ENCODE measurements at regions not wholly inside any gene's neighbourhood (a gene's known extent, or its start where the extent isn't known, plus 50 kb on each side); places are given as distances from the start of the nearest gene placed in this dataset.

DNA sequence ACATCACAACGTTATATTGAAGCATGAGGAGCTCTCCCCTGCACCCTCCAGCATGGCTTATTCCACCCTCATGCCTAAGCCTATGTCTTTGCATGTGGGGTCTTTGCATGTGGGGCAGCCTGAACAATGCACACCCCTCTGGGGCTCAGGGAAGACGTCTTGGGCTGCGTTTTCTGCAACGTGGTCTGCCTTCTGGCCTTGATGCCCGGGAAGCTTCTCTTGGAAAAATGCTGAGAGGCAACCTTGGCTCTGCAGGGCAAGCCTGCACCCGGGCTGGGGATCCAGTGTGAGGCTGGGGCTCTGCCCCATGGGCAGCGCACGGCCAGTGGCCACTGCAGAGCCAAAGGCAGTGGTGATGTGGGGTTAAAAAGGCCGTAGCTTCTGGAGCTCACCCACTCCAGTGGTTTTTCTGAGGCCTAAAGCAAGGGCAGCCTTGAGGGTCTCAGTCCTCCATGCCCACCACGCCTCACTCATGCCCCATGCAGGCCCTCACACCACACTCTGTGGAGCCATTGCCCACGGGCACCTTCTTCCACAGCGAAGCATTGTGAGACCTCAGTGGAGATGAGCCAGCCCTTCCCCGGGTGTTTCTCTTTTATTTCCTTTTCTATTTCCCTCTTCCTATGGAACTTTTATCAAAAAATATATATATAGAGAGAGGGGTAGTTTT, 112.2 kb downstream of the MRPL36 start:
- no peaks in the 10 kb centered on the region for H3K27me3 ChIP-seq (ENCODE audit: control insufficient read depth in 1 of 2, insufficient read depth in 2 of 2, low read length in 1 of 2)
- no peak for ATAC-seq (ENCODE audit: low FRiP score)
- H3K36me3 ChIP-seq (ENCODE audit: control insufficient read depth in 1 of 2, insufficient read depth in 2 of 2, low read length in 1 of 2), result no peaks in the 10 kb centered on the region
- DNase-seq, result no peak
- H3K27ac ChIP-seq (ENCODE audit: low read depth in 1 of 2, low read length in 2 of 2), result no peak overlapping the region
- H3K4me3 ChIP-seq (ENCODE audit: low read length in 2 of 2), result no peak overlapping the region
- intact Hi-C loops (cut with DNase I), result no loop called here
- peaks cover 2% of the 10 kb centered on the region for H3K9me3 ChIP-seq (ENCODE audit: control insufficient read depth, low read length)
- 77 to 82% methylated on average over 13 of the region's 13 CpGs for WGBS, 2 donors
- H3K4me1 ChIP-seq (ENCODE audit: control insufficient read depth in 1 of 2, insufficient read depth in 2 of 2, low read length in 2 of 2), result no peaks in the 10 kb centered on the region

- DNase-seq (no peak), ATAC-seq (ENCODE audit: low FRiP score) (no peak)
Observed at GRCh38 chr5:1686016-1686802, 113.4 kb downstream of the MRPL36 start.

DNA sequence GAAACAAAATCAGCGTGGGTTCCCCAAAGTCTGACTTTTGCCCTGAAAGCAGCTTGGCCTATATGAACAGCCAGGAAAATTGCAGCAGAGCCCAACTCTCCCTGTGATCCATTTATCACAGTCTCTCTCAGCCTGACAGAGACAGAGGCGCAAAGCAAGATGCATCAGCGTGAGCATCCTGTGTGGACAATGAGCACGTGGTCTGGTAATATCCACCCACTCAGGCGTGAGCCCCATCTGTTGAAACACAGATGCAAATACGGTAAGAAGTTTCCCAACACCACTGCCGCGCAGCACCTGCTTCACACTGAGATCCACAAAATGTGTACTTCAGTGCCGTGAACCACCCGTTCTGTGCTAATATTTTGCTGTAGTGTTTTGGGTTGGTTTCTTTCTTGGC, 114.6 kb downstream of the MRPL36 start:
- 65 to 71% methylated on average over 10 of the region's 10 CpGs for WGBS, 2 donors
- H3K27ac ChIP-seq (ENCODE audit: low read depth in 1 of 2, low read length in 2 of 2), result no peak overlapping the region
- no peaks in the 10 kb centered on the region for H3K4me1 ChIP-seq (ENCODE audit: control insufficient read depth in 1 of 2, insufficient read depth in 2 of 2, low read length in 2 of 2)
- no peak for ATAC-seq (ENCODE audit: low FRiP score)
- H3K9me3 ChIP-seq (ENCODE audit: control insufficient read depth, low read length), result peaks cover 4% of the 10 kb centered on the region
- no peak overlapping the region for H3K4me3 ChIP-seq (ENCODE audit: low read length in 2 of 2)
- no peaks in the 10 kb centered on the region for H3K27me3 ChIP-seq (ENCODE audit: control insufficient read depth in 1 of 2, insufficient read depth in 2 of 2, low read length in 1 of 2)
- no peak for DNase-seq
- H3K36me3 ChIP-seq (ENCODE audit: control insufficient read depth in 1 of 2, insufficient read depth in 2 of 2, low read length in 1 of 2), result no peaks in the 10 kb centered on the region
- intact Hi-C loops (cut with DNase I), result no loop called here

More at GRCh38 chr5:1686016-1686802, 113.4 kb downstream of the MRPL36 start:
- Histone ChIP-seq H3K27ac (ENCODE audit: low read depth in 1 of 2, low read length in 2 of 2) (no peak overlapping the region), H3K9me3 (ENCODE audit: control insufficient read depth, low read length) (peaks cover 2% of the 10 kb centered on the region), H3K4me3 (ENCODE audit: low read length in 2 of 2) (no peak overlapping the region), H3K4me1 (ENCODE audit: control insufficient read depth in 1 of 2, insufficient read depth in 2 of 2, low read length in 2 of 2) (no peaks in the 10 kb centered on the region), H3K27me3 (ENCODE audit: control insufficient read depth in 1 of 2, insufficient read depth in 2 of 2, low read length in 1 of 2) (no peaks in the 10 kb centered on the region), H3K36me3 (ENCODE audit: control insufficient read depth in 1 of 2, insufficient read depth in 2 of 2, low read length in 1 of 2) (no peaks in the 10 kb centered on the region)
- 63 to 67% methylated on average over 18 of the region's 18 CpGs for WGBS, 2 donors
- intact Hi-C loops (cut with DNase I), result no loop called here

GRCh38 chr5:1681955-1682354, 117.7 kb downstream of the MRPL36 start:
- 50 to 55% methylated on average over 7 of the region's 7 CpGs for WGBS, 2 donors
- intact Hi-C loops (cut with DNase I), result no loop called here

GRCh38 chr5:1673042-1673677, 126.5 kb downstream of the MRPL36 start:
- Histone ChIP-seq H3K4me3 (ENCODE audit: low read length in 2 of 2) (no peak overlapping the region), H3K9me3 (ENCODE audit: control insufficient read depth, low read length) (peaks cover 7% of the 10 kb centered on the region), H3K27me3 (ENCODE audit: control insufficient read depth in 1 of 2, insufficient read depth in 2 of 2, low read length in 1 of 2) (no peaks in the 10 kb centered on the region), H3K27ac (ENCODE audit: low read depth in 1 of 2, low read length in 2 of 2) (no peak overlapping the region), H3K36me3 (ENCODE audit: control insufficient read depth in 1 of 2, insufficient read depth in 2 of 2, low read length in 1 of 2) (no peaks in the 10 kb centered on the region), H3K4me1 (ENCODE audit: control insufficient read depth in 1 of 2, insufficient read depth in 2 of 2, low read length in 2 of 2) (no peaks in the 10 kb centered on the region)
- intact Hi-C loops (cut with DNase I), result no loop called here
- ATAC-seq (ENCODE audit: low FRiP score), result no peak
- no peak for DNase-seq
- 21 to 28% methylated on average over 25 of the region's 25 CpGs for WGBS, 2 donors

More at GRCh38 chr5:1681955-1682354, 117.7 kb downstream of the MRPL36 start:
- ATAC-seq (ENCODE audit: low FRiP score), result no peak
- H3K27ac ChIP-seq (ENCODE audit: low read depth in 1 of 2, low read length in 2 of 2), result no peak overlapping the region
- H3K4me1 ChIP-seq (ENCODE audit: control insufficient read depth in 1 of 2, insufficient read depth in 2 of 2, low read length in 2 of 2), result no peaks in the 10 kb centered on the region
- no peaks in the 10 kb centered on the region for H3K27me3 ChIP-seq (ENCODE audit: control insufficient read depth in 1 of 2, insufficient read depth in 2 of 2, low read length in 1 of 2)
- no peaks in the 10 kb centered on the region for H3K36me3 ChIP-seq (ENCODE audit: control insufficient read depth in 1 of 2, insufficient read depth in 2 of 2, low read length in 1 of 2)
- H3K9me3 ChIP-seq (ENCODE audit: control insufficient read depth, low read length), result peaks cover 1% of the 10 kb centered on the region
- H3K4me3 ChIP-seq (ENCODE audit: low read length in 2 of 2), result no peak overlapping the region
- DNase-seq, result no peak

GRCh38 chr5:1672396-1672795, 127.2 kb downstream of the MRPL36 start:
- WGBS, 2 donors, result 52 to 63% methylated on average over 14 of the region's 14 CpGs
- H3K4me1 ChIP-seq (ENCODE audit: control insufficient read depth in 1 of 2, insufficient read depth in 2 of 2, low read length in 2 of 2), result no peaks in the 10 kb centered on the region

GRCh38 chr5:1671351-1671750, 128.3 kb downstream of the MRPL36 start:
- no peak for ATAC-seq (ENCODE audit: low FRiP score)
- Histone ChIP-seq H3K4me1 (ENCODE audit: control insufficient read depth in 1 of 2, insufficient read depth in 2 of 2, low read length in 2 of 2) (no peaks in the 10 kb centered on the region), H3K4me3 (ENCODE audit: low read length in 2 of 2) (no peak overlapping the region), H3K9me3 (ENCODE audit: control insufficient read depth, low read length) (peaks cover 7% of the 10 kb centered on the region), H3K27me3 (ENCODE audit: control insufficient read depth in 1 of 2, insufficient read depth in 2 of 2, low read length in 1 of 2) (no peaks in the 10 kb centered on the region), H3K27ac (ENCODE audit: low read depth in 1 of 2, low read length in 2 of 2) (no peak overlapping the region), H3K36me3 (ENCODE audit: control insufficient read depth in 1 of 2, insufficient read depth in 2 of 2, low read length in 1 of 2) (no peaks in the 10 kb centered on the region)
- WGBS, 2 donors, result 78 to 82% methylated on average over 11 of the region's 11 CpGs
- DNase-seq, result no peak
- intact Hi-C loops (cut with DNase I), result no loop called here

More at GRCh38 chr5:1672396-1672795, 127.2 kb downstream of the MRPL36 start:
- H3K4me3 ChIP-seq (ENCODE audit: low read length in 2 of 2), result no peak overlapping the region
- H3K27ac ChIP-seq (ENCODE audit: low read depth in 1 of 2, low read length in 2 of 2), result no peak overlapping the region
- no peaks in the 10 kb centered on the region for H3K27me3 ChIP-seq (ENCODE audit: control insufficient read depth in 1 of 2, insufficient read depth in 2 of 2, low read length in 1 of 2)
- DNase-seq, result no peak
- ATAC-seq (ENCODE audit: low FRiP score), result no peak
- H3K9me3 ChIP-seq (ENCODE audit: control insufficient read depth, low read length), result peaks cover 7% of the 10 kb centered on the region
- H3K36me3 ChIP-seq (ENCODE audit: control insufficient read depth in 1 of 2, insufficient read depth in 2 of 2, low read length in 1 of 2), result no peaks in the 10 kb centered on the region
- intact Hi-C loops (cut with DNase I), result no loop called here

GRCh38 chr5:1670351-1670750, 129.3 kb downstream of the MRPL36 start:
- H3K9me3 ChIP-seq (ENCODE audit: control insufficient read depth, low read length), result peaks cover 7% of the 10 kb centered on the region
- no peaks in the 10 kb centered on the region for H3K27me3 ChIP-seq (ENCODE audit: control insufficient read depth in 1 of 2, insufficient read depth in 2 of 2, low read length in 1 of 2)
- H3K27ac ChIP-seq (ENCODE audit: low read depth in 1 of 2, low read length in 2 of 2), result no peak overlapping the region
- no peaks in the 10 kb centered on the region for H3K4me1 ChIP-seq (ENCODE audit: control insufficient read depth in 1 of 2, insufficient read depth in 2 of 2, low read length in 2 of 2)
- DNase-seq (peak in 1 of 2 donors; percentile 34), ATAC-seq (ENCODE audit: low FRiP score) (no peak)
- intact Hi-C loops (cut with DNase I), result no loop called here
- no peak overlapping the region for H3K4me3 ChIP-seq (ENCODE audit: low read length in 2 of 2)
- no peaks in the 10 kb centered on the region for H3K36me3 ChIP-seq (ENCODE audit: control insufficient read depth in 1 of 2, insufficient read depth in 2 of 2, low read length in 1 of 2)
- WGBS, 2 donors, result 50 to 56% methylated on average over 2 of the region's 2 CpGs
